Fibroblast of peridontal ligament (primary cell): ENCODE measurements at regions not wholly inside any gene's neighbourhood (a gene's known extent, or its start where the extent isn't known, plus 50 kb on each side); places are given as distances from the start of the nearest gene placed in this dataset.
A peak's percentile ranks its signal among the peaks of the same experiment; 100 is the strongest.
"Not testable (repeated sequence)": the region's sequence is repeated elsewhere in the genome, so short reads cannot be mapped to it uniquely, and the experiment has no call there.

Source experiments
- DNase-seq: peaks from one replicate; pipeline ENCODE4 v3.0.0-alpha.2; 2010; ENCODE audit errors: extremely low read depth

DNA sequence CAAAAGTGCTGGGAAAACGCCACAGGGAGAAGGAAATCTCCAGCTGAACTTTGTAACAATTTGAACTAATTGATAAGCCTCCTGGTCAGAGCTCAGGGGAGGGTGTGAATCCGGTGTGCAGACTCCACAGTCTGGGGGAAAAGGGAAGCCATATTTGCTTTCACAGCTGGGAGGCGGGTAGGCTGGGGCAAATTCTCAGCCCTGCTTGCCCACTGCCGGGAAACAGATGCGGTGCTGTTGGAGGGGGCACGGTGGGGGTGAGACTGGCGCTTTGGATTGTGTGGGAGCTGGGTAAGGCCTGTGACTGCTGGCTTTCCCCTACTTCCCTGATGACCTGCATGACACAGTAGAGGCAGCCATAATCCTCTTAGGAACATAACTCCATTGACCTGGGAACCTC is 134.8 kb downstream of the ADCYAP1 start:
- no peak for DNase-seq

DNA sequence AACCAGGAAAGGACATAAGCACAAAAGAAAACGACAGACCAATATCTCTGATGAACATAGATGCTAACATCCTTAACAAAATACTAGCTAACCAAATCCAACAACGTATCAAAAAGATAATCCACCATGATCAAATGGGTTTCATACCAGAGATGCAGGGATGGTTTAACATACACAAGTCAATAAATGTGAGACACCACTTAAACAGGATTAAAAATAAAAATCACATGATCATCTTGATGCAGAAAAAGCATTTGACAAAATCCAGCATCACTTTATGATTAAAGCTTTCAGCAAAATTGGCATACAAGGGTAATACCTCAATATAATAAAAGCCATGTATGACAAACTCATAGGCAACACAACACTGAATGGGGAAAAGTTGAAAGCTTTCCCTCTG is 138.4 kb downstream of the ADCYAP1 start:
- not testable (repeated sequence) for DNase-seq

DNA sequence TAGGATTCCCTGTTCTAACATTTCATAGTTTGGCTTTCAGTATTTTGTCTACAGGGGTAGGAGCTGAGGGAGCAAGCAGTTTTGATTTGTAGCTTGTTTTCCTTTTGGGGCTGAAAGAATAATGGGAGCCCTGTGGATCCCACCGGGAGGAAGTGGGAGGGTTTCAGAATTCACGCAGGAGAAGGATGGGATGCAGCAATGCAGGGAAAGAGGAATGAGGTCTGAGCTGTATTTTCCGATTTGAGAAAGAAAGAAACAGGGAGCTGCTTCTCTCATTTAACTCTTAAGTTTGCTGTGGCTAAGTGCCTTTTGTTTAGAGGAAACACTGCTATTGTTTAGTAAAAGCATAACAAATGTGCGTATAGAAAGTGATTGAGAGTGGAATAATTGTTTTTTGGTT is 141.0 kb downstream of the ADCYAP1 start:
- DNase-seq, result no peak

DNA sequence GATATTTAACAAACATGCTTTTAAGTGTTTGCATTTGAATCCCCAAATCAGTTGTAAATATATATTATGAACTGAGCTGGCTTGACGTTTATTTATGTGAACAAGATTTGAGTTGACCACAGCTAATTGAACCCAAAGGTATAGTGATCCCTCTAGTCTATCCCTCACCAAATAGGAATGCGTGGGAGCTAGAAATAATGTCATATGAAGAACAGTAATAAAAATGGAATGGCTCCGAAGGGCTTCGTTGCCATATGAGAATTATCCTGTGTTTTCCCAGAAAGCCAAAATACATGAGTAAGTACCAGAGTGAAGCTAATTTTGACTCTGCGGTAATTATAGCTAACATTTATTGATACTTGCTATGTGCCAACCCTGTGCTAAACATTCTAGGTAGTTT is 142.7 kb downstream of the ADCYAP1 start:
- peak; percentile 17 for DNase-seq

DNA sequence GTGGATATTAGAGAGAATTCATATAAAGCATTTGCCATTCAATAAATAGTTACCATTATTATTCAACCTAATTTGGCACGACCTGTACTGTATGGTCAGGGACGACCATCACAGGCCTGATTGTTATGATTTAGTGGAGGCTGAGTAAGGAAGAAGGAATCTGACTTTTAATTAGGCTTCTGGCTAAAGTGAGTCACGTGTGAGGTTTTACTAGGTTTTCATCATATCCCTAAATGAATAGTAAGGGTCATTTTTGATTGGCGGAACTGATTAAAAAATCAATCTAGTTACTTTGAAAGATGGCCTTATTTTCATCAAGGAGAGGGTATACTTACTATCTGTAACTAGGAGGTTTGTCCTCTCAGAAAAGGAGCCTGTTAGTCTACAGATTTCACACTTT is 143.4 kb downstream of the ADCYAP1 start:
- peak; percentile 8 for DNase-seq

DNA sequence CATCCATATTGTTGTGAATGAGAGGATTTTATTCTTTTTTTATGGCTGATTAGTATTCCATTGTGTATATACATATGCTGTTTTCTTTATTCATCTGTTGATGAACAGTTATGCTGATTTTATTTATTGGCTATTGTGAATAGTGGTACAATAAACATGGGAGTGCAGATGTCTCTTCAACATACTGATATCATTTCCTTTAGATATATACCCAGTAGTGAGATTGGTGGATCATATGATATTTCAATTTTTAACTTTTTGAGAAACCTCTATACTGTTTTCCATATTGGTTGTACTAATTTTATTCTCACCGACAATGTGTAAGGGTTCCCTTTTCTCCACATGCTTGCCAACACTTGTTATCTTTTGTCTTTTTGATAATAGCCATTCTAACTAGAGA is 144.5 kb downstream of the ADCYAP1 start:
- DNase-seq, result no peak

DNA sequence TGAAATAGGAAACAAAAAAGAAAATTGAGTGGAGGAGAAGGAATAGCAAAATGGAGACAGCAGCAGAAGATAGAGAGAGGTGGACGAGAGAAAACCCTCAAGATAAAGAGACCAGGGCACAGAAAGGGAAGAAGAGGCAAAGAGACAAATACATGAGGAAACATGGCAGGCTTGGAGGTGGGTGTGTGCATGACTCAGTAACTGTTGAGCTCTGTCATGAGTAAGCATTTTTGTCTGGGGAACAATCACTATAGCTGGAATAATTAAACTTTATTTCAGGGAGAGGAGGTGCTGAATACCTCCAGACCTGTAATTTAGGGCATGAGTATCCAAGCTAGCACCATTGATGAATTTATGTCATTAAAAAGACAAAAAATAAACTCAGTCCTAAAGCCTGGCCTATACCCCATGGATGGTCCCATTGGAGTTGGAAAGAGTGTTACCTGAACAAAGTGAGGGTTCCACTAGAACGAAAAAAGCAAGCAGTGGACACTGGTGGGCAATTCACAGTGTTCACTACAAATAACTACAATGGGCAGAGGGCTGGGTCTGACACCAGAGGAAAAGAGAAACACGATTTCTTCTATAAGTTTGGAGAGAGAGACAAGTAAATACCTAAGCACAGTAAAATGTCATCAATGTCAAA is 145.5 kb downstream of the ADCYAP1 start:
- DNase-seq, result no peak

DNA sequence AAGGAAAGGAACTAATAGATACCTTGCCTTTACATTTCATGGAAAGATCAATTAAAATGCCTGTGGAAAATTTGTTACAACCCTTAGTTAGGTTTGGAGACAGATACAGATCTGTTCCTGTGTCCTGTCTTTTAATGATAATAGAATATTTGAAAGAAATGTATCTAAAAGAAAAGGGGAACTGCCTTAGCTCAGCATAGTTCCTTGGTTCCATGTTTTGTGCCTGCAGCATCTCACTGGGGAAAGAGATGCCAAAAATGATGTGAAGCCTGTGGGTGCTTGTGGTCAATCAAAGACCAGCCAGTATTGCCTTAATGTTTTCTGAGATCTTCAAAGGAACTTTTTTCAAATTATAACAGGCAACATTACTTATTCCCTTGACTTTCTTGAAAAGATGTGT is 147.6 kb downstream of the ADCYAP1 start:
- DNase-seq, result no peak

DNA sequence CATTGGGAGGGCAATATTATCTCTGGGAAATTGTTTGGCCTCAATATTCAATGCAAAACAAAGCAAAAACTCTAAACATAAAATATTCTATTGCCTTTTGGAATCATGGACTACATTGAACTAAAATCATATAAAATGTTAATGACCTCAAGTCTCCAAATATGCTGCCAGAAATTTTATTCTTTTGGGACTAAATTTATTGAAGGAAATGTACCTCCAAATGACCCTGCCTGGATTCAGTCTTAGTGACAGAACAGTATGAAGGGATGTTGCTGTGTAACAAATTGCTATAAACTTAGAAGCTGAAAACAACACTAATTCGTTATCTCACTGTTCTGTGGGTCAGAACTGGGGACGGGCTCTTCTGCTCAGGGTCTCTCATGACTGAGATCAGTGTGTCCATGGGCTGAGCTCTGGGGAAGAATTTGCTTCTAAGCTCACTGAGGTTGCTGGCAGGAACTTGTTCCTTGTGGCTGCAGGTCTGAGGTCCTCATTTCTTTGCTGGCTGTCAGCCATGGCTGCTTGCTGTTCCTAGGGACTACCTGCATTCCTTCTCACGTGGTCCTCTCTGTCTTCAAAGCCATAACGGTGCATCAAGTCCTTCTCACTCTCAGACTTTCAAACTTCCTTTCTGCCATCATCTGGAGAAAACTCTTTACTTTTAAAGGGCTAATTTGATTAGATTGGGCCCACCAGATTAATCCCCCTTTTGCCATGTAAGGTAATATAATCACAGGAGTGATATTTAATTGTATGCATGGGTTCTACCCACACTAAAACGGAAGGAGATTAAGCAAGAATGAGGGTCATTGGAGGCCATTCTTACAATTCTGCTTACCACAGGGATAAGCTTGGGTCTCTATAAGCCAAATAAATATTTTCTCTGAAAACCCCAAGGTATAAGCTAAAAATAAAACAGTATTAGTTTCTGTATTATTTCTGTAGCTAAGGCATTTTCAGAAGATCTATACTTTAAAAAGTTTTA is 149.0 kb downstream of the ADCYAP1 start:
- DNase-seq, result no peak

DNA sequence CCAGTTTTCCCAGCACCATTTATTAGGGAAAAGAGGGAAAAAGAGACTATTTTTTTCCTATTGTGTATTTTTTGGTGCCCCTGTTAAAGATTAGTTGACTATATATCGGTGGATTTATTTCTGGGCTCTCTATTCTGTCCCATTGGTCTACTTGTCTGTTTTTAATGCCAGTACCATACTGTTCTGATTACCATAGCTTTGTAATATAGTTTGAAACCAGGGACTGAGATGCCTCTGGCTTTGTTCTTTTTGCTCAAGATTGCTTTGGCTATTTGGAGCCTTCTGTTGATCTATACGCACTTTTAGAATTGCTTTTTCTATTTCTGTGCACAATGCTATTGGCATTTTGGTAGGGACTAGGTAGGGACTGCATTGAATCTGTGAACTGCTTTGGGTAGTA is 151.7 kb downstream of the ADCYAP1 start:
- DNase-seq, result no peak

DNA sequence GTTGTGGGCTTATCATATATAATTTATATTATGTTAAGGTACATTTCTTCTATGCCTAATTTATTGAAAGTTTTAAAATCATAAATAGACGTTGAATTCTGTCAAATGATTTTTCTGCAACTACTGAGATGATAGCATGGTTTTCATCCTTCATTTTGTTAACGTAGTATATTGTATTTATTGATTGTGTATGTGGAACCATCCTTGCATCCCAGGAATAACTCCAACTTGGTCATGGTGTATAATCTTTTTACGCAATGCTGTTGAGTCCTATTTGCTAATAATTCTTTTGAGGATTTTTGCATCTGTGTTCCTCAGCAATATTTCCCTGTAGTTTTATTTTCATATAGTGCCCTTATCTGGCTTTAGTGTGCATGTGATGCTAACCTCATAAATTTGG is 152.7 kb downstream of the ADCYAP1 start:
- DNase-seq, result no peak

DNA sequence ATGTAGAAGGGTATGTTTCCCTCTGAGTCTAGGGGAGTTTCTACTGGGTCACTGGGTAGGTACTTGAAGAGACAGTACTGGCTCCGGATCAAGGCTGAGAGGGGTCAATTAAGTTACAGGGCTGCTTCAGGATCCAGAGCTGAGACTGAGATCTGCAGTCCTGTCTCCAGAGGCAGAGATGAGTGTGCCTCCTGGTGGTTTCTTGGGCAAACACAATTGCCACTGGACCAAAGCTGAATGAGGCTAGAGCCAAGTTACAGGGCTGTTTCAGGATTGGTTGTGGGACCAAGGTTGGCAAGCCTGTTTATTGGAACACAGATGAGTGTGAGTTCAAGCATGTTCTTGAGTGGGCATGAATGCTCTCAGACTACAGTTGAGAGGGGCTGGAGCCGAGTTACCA is 157.9 kb downstream of the ADCYAP1 start:
- no peak for DNase-seq

DNA sequence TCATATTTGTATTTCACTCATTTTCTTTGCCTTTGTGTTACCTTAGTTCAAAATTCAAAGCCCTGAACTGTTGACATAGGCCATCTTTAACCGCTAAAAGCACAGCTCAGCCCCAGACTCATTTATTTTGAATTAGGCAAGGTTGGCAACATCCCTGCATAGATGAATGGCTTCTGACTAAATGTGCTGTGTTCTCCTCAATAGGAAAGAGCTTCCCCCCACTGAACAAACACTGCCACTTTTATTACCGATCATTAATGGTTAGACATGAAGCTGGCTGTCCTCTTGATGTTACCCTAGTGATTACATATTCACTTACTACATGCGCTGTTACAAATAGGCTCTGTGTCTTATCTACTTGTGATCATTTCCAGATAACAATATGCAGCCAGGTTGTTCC is 170.7 kb downstream of the ADCYAP1 start:
- DNase-seq, result no peak

DNA sequence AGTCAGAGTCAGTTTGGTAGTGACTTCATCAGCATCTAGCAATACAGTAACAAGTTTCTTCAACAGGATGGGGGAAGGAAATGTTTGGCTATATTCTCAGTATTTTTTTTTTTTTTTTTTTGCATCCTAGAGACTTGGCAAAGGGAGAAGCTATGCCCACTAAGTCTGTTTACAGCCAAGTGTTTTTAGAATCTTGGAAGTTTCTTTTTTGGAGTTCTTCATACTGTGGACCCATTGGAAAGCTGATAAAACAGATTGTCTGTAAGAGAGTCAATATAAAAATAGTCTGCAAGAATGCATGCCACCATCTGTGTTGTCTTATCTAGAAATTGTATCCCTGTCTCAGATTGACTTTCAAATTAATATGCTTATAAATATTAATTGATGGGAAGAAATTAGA is 171.2 kb downstream of the ADCYAP1 start:
- DNase-seq, result no peak

DNA sequence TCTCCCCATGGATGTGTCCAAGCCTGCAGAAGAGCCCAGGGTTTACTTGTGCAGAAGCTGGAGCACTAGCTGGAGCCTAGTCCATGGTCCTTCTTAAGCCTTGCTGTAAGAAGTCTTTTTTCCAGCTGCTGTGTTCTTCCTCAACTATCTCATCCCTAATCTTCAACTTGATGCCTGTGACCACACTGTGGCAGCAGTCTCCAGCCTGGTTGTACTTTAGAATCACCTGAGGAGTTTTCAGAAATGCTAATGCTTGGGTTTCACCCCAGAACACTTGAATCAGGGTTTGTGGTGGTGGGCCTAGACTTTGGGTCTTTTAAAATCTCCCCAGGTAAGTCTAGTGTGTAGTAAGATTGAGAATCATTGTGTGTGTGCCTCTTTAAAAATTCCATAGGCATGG is 173.6 kb downstream of the ADCYAP1 start:
- no peak for DNase-seq

DNA sequence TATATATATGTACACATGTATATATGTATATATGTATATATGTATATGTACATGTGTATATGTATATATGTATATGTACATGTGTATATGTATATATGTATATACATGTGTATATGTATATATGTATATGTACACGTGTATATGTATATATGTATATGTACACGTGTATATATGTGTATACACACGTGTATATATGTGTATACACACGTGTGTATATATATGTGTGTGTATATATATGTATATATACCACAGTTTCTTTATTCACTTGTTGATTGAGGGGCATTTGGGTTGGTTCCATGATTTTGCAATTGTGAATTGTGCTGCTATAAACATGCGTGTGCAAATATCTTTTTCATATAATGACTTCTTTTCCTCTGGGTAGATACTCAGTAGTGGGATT is 179.0 kb downstream of the ADCYAP1 start:
- not testable (repeated sequence) for DNase-seq

DNA sequence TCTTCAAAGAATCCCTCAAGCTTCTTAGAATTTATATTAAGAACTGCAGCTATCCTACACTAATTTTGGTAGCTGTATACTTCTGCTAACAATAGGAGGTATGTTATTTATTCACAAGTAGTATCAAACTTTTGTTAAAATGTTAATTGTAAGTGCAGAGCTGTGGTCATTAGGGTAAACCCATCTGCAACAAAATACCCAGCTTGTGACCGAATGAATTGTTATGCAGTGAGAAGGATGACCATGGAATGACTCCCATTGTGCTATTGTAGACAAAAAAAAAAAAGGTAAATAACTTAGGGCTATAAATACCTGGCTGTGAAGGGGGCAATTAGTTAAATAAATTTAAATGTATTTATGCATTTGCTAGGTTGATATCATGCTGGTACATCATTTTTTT is 186.1 kb downstream of the ADCYAP1 start:
- DNase-seq, result no peak

DNA sequence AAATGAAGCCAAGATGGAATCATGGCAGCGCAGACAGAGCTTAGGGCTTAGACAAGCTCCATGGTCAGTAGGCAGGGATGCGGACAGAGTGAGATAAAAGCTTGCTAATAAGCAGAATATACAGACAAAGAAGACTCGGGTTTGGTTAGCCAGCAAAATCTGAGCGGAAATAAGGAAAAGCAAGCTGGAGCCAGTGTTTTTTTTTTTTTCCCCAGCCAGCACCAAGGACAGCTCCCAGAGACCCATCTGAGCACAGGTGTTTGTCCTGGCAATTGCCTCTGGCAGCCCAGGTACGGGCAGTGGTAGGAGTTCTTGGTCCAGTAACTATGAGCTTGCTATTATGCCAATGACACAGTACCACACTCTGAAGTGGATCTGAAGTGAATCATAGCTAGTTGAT is 187.6 kb downstream of the ADCYAP1 start:
- DNase-seq, result no peak

DNA sequence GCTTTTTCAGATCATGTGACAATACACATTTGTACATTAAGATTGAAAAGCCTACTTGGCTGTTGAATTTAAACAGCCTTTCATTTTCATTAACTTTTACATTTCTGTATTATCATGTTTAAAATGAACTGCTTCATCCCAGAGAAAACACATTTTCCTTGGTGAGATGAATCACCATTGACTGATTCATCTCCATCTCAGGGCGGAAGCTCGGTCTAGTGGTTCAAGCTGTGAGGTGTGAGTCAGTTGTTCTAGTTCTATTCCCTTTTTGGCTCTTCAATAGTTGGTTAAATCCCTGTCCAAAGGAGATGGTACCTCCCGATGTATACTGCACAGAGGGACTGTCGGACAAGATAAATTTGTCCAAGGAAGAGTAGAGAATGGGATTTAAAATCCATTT is 189.7 kb downstream of the ADCYAP1 start:
- peak; percentile 5 for DNase-seq

DNA sequence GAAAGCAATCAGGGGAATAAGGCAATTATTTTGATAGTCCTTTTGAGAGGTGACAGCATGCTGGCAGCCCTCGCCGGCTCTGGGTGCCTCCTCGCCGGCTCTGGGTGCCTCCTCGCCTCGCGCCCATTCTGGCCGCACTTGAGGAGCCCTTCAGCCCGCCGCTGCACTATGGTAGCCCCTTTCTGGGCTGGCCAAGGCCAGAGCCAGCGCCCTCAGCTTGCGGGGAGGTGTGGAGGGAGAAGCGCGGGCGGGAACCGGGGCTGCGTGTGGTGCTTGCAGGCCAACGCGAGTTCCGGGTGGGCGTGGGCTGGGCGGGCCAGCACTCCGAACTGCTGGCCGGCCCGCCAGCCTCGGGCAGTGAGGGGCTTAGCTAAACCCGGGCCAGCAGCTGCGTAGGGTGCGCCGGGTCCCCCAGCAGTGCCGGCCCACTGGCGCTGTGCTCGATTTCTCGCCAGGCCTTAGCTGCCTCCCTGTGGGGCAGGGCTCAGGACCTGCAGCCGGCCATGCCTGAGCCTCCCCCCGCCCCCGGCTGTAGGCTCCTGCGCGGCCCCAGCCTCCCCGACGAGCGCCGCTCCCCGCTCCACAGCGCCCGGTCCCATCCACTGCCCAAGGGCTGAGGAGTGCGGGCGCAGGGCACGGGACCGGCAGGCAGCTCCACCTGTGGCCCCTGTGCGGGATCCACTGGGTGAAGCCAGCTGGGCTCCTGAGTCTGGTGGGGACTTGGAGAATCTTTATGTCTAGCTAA is 193.5 kb downstream of the ADCYAP1 start:
- DNase-seq, result not testable (repeated sequence)

DNA sequence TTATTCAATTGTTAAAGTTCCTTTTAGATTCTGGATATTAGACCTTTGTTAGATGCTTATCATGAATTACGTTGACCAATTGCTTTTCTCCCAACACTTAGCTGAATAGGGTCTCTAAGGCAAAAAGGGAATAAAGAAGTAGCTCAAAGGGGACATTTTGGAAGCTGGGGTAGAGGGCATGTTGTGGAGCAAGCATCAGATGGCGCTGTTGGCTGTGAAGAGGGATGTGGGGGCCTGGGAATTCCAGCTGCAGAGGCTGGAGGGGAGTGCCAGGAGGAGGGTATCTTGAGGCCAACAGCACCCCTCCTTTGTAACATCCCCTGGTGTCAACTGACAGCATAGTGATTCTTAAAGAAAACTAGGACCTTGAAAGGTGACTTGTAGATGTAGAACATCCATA is 198.2 kb downstream of the ADCYAP1 start:
- DNase-seq, result no peak

DNA sequence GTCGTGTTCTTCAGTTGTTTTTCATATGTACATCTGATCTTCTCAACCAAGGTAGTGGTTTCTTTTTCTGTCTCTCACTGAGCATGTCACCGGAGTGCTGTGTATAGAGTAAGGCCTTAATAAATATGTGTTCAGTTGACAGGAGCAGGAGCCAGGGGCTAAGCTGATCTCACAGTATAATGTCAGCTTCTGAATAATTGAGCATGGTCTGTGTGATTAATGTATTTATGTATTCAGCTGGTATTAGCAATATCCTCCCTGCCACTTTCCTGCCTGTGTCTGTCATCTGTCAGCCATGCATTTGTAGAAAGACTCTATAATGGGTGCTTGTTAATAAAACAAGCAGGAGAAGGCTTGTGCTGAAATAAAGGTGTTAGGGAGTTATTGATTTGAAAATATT is 198.9 kb downstream of the ADCYAP1 start:
- no peak for DNase-seq
